ENCODE measurements at regions not wholly inside any gene's neighbourhood (a gene's known extent, or its start where the extent isn't known, plus 50 kb on each side); places are given as distances from the start of the nearest gene placed in this dataset.

DNA sequence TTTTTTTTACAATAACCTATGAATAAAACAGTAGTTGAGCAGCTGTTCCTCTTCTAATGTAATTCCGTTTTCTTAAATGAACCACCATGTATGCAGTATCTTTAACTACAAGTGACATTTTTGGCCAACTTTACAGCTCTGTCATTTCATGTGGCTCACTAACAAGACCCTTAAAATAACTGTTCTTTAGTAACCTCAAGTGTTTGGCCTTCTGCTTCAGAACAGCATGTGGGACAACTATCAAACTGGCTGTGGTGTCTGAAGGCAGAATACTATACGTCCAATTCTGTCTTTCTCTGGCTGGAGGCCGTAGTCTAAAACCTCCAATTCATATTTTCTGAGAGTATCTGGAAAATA, 391.4 kb downstream of the NNT start:
- no peak for DNase-seq (ENCODE audit: low read depth)
- TF ChIP-seq, protein P1, sequence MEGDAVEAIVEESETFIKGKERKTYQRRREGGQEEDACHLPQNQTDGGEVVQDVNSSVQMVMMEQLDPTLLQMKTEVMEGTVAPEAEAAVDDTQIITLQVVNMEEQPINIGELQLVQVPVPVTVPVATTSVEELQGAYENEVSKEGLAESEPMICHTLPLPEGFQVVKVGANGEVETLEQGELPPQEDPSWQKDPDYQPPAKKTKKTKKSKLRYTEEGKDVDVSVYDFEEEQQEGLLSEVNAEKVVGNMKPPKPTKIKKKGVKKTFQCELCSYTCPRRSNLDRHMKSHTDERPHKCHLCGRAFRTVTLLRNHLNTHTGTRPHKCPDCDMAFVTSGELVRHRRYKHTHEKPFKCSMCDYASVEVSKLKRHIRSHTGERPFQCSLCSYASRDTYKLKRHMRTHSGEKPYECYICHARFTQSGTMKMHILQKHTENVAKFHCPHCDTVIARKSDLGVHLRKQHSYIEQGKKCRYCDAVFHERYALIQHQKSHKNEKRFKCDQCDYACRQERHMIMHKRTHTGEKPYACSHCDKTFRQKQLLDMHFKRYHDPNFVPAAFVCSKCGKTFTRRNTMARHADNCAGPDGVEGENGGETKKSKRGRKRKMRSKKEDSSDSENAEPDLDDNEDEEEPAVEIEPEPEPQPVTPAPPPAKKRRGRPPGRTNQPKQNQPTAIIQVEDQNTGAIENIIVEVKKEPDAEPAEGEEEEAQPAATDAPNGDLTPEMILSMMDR (IDR thresholded peaks at IDR 0.05; ENCODE audit: insufficient read depth, low read length) = no peak
- no peak overlapping the region for H3K4me3 ChIP-seq (ENCODE audit: low read depth, low read length)

DNA sequence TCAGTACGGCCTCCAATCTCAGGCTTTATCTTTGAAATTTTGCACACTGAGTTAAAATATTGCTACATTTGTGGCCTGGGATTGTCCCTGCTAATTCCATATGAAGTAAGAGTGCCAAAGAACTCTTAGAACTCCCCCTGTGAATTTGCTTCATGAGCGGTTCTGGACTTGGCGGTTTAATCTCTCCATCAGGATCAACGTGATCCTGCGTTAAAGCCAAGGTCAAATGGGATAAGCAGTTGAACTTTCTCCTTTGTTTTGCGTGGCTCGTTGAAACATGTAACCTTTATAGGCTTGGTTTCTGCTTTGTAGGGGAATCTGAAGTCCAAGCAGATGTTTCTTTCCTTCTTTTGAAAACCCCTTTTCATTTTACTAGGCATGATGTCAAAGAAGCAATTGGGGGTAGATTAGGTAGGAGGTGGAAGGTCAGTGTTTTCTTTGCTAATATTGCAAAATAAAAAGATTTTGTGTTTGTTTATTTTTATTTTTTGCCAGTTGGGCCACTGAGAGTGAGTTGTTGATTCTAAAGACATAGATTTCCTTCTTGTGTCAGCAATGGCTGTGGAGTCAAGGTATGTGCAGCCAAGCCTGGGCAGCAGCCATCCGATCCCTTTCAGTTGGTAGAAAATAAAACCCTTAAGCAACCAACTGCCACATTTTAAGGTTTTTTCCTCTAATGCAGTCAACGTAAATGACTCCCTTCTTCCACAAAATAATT, 390.8 kb downstream of the NNT start:
- H3K4me3 ChIP-seq (ENCODE audit: low read depth, low read length) = no peak overlapping the region
- TF ChIP-seq, protein P1 (IDR thresholded peaks at IDR 0.05; ENCODE audit: insufficient read depth, low read length) = no peak
- DNase-seq (ENCODE audit: low read depth) = no peak

DNA sequence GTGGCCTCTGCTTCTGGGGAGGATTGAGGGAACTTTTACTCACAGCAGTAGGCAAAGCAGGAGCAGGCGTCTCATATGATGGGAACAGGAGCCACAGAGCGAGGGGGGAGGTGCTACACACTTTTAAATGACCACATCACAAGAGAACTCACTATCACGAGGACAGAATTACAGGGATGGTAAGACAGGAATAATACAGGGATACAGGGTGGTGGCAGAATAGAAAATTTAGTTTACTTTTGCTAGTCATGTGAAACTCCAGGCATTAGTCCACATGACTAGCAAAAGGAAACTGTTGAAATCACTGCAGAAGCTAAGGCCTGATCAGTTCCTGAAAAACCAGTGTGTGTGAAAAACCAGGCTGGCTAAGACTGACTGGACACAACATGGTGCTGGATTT, 382.4 kb downstream of the NNT start:
- no peak for DNase-seq (ENCODE audit: low read depth)
- no peak overlapping the region for H3K4me3 ChIP-seq (ENCODE audit: low read depth, low read length)
- TF ChIP-seq, protein P1 (IDR thresholded peaks at IDR 0.05; ENCODE audit: insufficient read depth, low read length) = no peak

DNA sequence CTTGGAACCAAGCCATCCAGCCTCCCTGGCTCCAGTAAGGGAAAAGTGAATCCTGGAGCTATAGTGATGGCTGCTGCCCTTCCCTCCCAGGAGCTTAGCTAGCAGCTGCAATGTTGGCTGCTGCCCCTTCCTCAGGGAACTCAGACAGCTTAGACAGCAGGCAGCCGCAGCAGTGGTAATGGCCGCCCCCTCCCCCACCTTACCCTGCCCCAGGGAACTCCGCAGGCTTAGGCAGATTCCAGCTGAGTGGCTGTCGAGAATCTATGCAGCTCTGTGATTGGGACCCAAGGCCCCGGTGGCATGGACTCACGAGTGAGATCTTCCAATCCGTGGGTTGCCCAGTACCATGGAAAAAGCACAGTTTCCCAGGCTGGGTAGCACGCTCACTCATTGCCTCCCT, 378.6 kb downstream of the NNT start:
- TF ChIP-seq, protein P1 (IDR thresholded peaks at IDR 0.05; ENCODE audit: insufficient read depth, low read length) = no peak
- DNase-seq (ENCODE audit: low read depth) = no peak
- no peak overlapping the region for H3K4me3 ChIP-seq (ENCODE audit: low read depth, low read length)

DNA sequence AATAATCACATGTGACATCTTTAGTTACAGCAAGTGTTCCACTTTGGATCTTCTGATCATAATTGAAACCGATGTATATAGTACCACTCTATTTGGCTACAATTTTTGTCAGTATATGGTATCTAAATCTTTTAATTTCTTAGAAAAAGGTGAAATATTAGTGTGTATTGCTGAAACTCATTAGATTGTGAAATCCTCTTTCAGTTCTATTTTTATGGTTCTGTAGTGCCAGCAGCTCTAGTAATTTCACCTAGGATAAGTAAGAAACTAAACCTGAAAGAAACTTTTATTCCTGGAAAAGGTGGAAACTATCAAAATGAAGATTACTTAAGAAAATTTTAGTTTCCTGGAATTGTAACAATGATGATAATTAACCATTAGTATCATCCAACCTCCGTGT, 370.9 kb downstream of the NNT start:
- TF ChIP-seq, protein P1 (IDR thresholded peaks at IDR 0.05; ENCODE audit: insufficient read depth, low read length) = no peak
- H3K4me3 ChIP-seq (ENCODE audit: low read depth, low read length) = no peak overlapping the region
- DNase-seq (ENCODE audit: low read depth) = no peak

DNA sequence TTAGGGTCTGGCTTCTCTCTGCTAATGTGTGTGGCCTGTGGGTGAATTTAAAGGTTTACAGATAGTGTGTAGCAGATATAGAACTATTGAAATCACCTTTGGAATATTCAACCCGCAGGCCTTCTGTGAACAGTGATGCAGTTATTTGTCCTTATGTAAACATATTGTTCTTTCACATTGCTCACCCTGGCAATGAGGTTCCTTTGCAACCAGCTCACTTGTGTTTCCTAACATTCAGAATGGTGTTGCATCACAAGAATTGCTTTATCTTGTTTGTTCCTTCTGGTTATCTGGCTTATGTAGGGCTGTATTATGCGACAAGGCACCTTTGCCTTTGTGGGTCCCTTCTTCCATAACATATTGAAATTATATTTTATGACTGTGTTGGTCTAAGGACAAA, 370.3 kb downstream of the NNT start:
- peak; percentile 42 for DNase-seq (ENCODE audit: low read depth)
- no peak overlapping the region for H3K4me3 ChIP-seq (ENCODE audit: low read depth, low read length)
- TF ChIP-seq, protein P1 (IDR thresholded peaks at IDR 0.05; ENCODE audit: insufficient read depth, low read length) = no peak

DNA sequence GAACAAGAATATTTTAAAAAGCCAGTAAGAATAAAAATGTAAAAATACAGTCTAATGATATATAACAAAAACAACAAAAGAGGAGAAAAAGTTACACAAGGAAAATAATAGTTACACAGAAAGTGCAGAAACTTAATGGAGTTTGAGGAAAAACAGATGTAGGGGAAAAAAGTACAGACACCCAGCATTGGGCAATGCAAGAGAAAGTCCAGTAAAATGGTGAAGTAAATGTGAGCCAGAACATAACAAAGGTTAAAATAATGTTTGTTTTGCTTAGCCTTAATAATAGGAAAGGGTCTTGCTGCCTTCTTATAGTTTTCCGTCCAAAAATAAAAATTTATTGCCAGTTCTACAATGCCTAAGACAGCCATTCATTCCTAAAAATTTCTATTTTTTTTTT, 364.2 kb downstream of the NNT start:
- H3K4me3 ChIP-seq (ENCODE audit: low read depth, low read length) = no peak overlapping the region
- TF ChIP-seq, protein P1 (IDR thresholded peaks at IDR 0.05; ENCODE audit: insufficient read depth, low read length) = no peak
- peak; percentile 40 for DNase-seq (ENCODE audit: low read depth)
